Stomach (tissue), 8 donors: ENCODE measurements at regions not wholly inside any gene's neighbourhood (a gene's known extent, or its start where the extent isn't known, plus 50 kb on each side); places are given as distances from the start of the nearest gene placed in this dataset.

ENCODE experiments used
- DNase-seq, 2 donors: peaks; one replicate each; pipeline versions ENCODE4 v3.0.0 to v3.0.0-alpha.2; 2013 to 2019
- H3K27ac ChIP-seq, 5 donors: fragments of 200-600 bp in 4 of 5; sonication (generic) in 4 of 5; one replicate each; pipeline ENCODE4 v1.5.1; 2013 to 2019; ENCODE audit warnings: mild to moderate bottlenecking in 1 of 5, moderate library complexity in 1 of 5
- H3K27me3 ChIP-seq, 3 donors: fragments of 200-600 bp; sonication (generic); one replicate each; pipeline ENCODE4 v1.5.1; 2017 to 2019; ENCODE audit warnings: mixed run types in 1 of 3
- H3K36me3 ChIP-seq, 4 donors: fragments of 200-600 bp; sonication (generic); 1 replicate in 3 of 4; 2 replicates in 1 of 4; pipeline ENCODE4 v1.5.1; 2016 to 2019
- H3K4me1 ChIP-seq, 4 donors: fragments of 200-600 bp; sonication (generic); one replicate each; pipeline ENCODE4 v1.5.1; 2016 to 2019
- H3K4me3 ChIP-seq, 4 donors: fragments of 200-600 bp; sonication (generic) in 3 of 4; one replicate each; pipeline ENCODE4 v1.5.1; 2016 to 2019; ENCODE audit warnings: mild to moderate bottlenecking in 1 of 4
- H3K9me3 ChIP-seq, 4 donors: fragments of 200-600 bp; sonication (generic); one replicate each; pipeline ENCODE4 v1.5.1; 2016 to 2019
- CTCF ChIP-seq, 7 experiments: fragments of 450-650 bp in 4 of 7; fragments of 200-600 bp in 3 of 7; sonication (generic) in 3 of 7; IDR thresholded peaks; one replicate each; pipeline ENCODE4 v1.5.1; 2016 to 2019; ENCODE audit warnings: antibody characterized with exemption in 7 of 7, control low read depth in 2 of 7, mild to moderate bottlenecking in 1 of 7
- EP300 ChIP-seq: sonication (generic); formaldehyde crosslinking; IDR thresholded peaks from one replicate; pipeline ENCODE4 v1.6.1; 2017; ENCODE audit warnings: antibody characterized with exemption
- POLR2A ChIP-seq, 4 donors: fragments of 450-650 bp; IDR thresholded peaks; one replicate each; pipeline ENCODE4 v1.6.1; 2016; ENCODE audit warnings: antibody characterized with exemption in 4 of 4, control low read depth in 2 of 4, mild to moderate bottlenecking in 1 of 4, moderate library complexity in 1 of 4
- POLR2AphosphoS5 ChIP-seq, 3 donors: sonication (generic); formaldehyde crosslinking; IDR thresholded peaks; one replicate each; pipeline ENCODE4 v1.6.1; 2016; ENCODE audit warnings: antibody characterized with exemption in 3 of 3
- WGBS, 5 donors: extraction: QIAGEN DNeasy Blood & Tissue Kit in 3 of 5; methylation state at CpG; one replicate each; pipeline versions ENCODE4 v1.1.5 to v1.1.7; 2013 to 2018; 5-methylcytosine and 5-hydroxymethylcytosine counted together
- intact Hi-C: fragments of 100-400 bp; cut with DNase I; formaldehyde crosslinking; loops from one replicate; pipeline ENCODE4 v1.15.1; 2023; ENCODE audit warnings: low total_unique reads
- donor health status: healthy with polysubstance abuse.
- donor health status: Bipolar disorder and iron deficiency.
- donor health status: healthy.

GRCh38 chr3:104982130-104982529, 384.6 kb upstream of the ALCAM start:
- no peak for DNase-seq
- Histone ChIP-seq H3K4me1 (no peaks in the 10 kb centered on the region), H3K4me3 (no peak overlapping the region), H3K9me3 (no peaks in the 10 kb centered on the region), H3K36me3 (no peaks in the 10 kb centered on the region), H3K27me3 (no peaks in the 10 kb centered on the region), H3K27ac (no peak overlapping the region)
- 94 to 100% (median 98%) methylated on average over 1 of the region's 1 CpG for WGBS, 5 donors
- no peak for TF ChIP-seq EP300
- TF ChIP-seq POLR2AphosphoS5 (IDR thresholded peaks at IDR 0.05), result no peak
- no peak for TF ChIP-seq POLR2A (IDR thresholded peaks at IDR 0.05)
- no peak for TF ChIP-seq CTCF (IDR thresholded peaks at IDR 0.05)
- intact Hi-C loops, result no loop called here

GRCh38 chr3:104987859-104988258, 378.9 kb upstream of the ALCAM start:
- Histone ChIP-seq H3K27me3 (no peaks in the 10 kb centered on the region), H3K4me3 (no peak overlapping the region), H3K27ac (no peak overlapping the region), H3K36me3 (no peaks in the 10 kb centered on the region), H3K4me1 (no peaks in the 10 kb centered on the region), H3K9me3 (no peaks in the 10 kb centered on the region)
- intact Hi-C loops, result no loop called here
- TF ChIP-seq POLR2A (IDR thresholded peaks at IDR 0.05), result no peak
- no peak for TF ChIP-seq POLR2AphosphoS5 (IDR thresholded peaks at IDR 0.05)
- no peak for TF ChIP-seq EP300
- TF ChIP-seq CTCF (IDR thresholded peaks at IDR 0.05), result no peak
- DNase-seq, result no peak
- WGBS, 5 donors, result 81 to 91% (median 87%) methylated on average over 2 of the region's 2 CpGs

GRCh38 chr3:104988496-104988895, 378.2 kb upstream of the ALCAM start:
- Histone ChIP-seq H3K4me1 (no peaks in the 10 kb centered on the region), H3K27me3 (no peaks in the 10 kb centered on the region), H3K4me3 (no peak overlapping the region), H3K27ac (no peak overlapping the region), H3K36me3 (no peaks in the 10 kb centered on the region), H3K9me3 (no peaks in the 10 kb centered on the region)
- WGBS, 5 donors, result 90 to 95% (median 92%) methylated on average over 3 of the region's 3 CpGs
- DNase-seq, result no peak
- no peak for TF ChIP-seq POLR2A (IDR thresholded peaks at IDR 0.05)
- no peak for TF ChIP-seq CTCF (IDR thresholded peaks at IDR 0.05)
- TF ChIP-seq POLR2AphosphoS5 (IDR thresholded peaks at IDR 0.05), result no peak
- no peak for TF ChIP-seq EP300
- intact Hi-C loops, result no loop called here

GRCh38 chr3:104989878-104990277, 376.8 kb upstream of the ALCAM start:
- Histone ChIP-seq H3K27me3 (no peaks in the 10 kb centered on the region), H3K36me3 (no peaks in the 10 kb centered on the region), H3K9me3 (no peaks in the 10 kb centered on the region), H3K4me3 (no peak overlapping the region), H3K27ac (no peak overlapping the region), H3K4me1 (no peaks in the 10 kb centered on the region)
- 30 to 54% (median 44%) methylated on average over 1 of the region's 1 CpG for WGBS, 5 donors
- DNase-seq, result no peak
- intact Hi-C loops, result no loop called here
- no peak for TF ChIP-seq CTCF (IDR thresholded peaks at IDR 0.05)
- TF ChIP-seq POLR2A (IDR thresholded peaks at IDR 0.05), result no peak
- TF ChIP-seq EP300, result no peak
- TF ChIP-seq POLR2AphosphoS5 (IDR thresholded peaks at IDR 0.05), result no peak

- no peak overlapping the region for H3K4me3 ChIP-seq
- TF ChIP-seq POLR2A (IDR thresholded peaks at IDR 0.05) (no peak), POLR2AphosphoS5 (IDR thresholded peaks at IDR 0.05) (no peak), EP300 (no peak), CTCF (IDR thresholded peaks at IDR 0.05) (no peak)
- H3K4me1 ChIP-seq, result no peaks in the 10 kb centered on the region
- intact Hi-C loops, result no loop called here
- no peaks in the 10 kb centered on the region for H3K9me3 ChIP-seq
- H3K27ac ChIP-seq, result no peak overlapping the region
- H3K27me3 ChIP-seq, result no peaks in the 10 kb centered on the region
- H3K36me3 ChIP-seq, result no peaks in the 10 kb centered on the region
- no peak for DNase-seq
- 57 to 67% (median 59%) methylated on average over 2 of the region's 2 CpGs for WGBS, 5 donors
Measured at GRCh38 chr3:104990758-104991157, 376.0 kb upstream of the ALCAM start.
